ENCODE measurements at regions not wholly inside any gene's neighbourhood (a gene's known extent, or its start where the extent isn't known, plus 50 kb on each side); places are given as distances from the start of the nearest gene placed in this dataset.

DNA sequence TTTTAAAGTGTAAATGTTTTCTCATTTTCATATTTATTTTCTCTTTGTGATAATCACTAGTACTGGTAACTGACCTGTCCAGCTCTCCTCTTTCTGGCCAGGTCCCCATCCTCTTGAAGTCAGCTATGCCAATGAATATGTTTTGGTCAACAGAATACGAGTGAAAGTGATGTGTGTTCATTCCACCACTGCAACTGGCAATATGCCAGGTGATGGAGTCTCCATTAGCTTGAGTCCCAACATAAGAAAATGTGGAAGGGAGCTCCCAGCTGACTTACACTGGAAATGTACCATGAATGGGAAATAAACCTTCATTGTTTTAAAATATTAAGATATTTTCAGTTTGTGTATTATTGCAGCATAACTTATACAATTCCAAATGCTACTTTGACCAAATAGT, 75.8 kb downstream of the CCDC34 start:
- no peak for FAIRE-seq

DNA sequence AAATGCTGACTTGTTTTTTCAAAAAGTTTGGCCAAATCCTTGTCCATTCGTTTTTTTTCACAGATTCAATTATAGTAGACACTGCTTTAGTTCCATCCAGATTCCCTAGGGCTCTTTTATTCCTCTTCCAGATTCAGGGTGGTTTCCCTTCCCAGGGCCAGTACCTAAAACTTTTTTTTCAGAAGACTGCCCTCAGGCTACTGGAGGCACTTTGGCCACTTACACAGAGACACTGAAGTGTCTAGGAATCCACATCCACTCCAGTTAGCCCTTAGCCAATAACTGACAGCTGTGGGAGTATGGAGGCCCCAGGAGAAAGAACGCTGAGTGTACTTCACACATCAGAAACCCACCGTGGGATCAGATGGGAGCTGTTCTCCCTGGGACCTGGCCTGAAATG, 77.3 kb downstream of the CCDC34 start:
- no peak for FAIRE-seq

DNA sequence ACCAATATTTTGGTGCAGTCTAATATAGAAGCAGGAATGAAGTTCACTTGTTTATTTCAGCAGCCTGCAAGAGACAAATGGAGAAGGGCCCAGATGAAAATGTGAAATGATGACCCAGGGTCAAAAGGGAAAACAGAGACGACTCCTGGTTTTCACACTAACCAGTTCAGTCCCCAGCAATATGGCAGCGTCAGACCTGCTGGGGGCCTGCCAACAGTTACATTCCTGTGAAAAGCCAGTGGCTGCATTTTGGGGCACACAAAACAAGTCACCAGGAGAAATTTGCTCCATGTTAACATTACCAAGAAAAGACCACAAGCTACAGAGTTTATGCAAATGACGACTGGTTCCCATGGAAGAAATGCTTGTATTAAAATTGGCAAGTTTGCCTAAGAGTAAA, 80.2 kb downstream of the CCDC34 start:
- FAIRE-seq: no peak

DNA sequence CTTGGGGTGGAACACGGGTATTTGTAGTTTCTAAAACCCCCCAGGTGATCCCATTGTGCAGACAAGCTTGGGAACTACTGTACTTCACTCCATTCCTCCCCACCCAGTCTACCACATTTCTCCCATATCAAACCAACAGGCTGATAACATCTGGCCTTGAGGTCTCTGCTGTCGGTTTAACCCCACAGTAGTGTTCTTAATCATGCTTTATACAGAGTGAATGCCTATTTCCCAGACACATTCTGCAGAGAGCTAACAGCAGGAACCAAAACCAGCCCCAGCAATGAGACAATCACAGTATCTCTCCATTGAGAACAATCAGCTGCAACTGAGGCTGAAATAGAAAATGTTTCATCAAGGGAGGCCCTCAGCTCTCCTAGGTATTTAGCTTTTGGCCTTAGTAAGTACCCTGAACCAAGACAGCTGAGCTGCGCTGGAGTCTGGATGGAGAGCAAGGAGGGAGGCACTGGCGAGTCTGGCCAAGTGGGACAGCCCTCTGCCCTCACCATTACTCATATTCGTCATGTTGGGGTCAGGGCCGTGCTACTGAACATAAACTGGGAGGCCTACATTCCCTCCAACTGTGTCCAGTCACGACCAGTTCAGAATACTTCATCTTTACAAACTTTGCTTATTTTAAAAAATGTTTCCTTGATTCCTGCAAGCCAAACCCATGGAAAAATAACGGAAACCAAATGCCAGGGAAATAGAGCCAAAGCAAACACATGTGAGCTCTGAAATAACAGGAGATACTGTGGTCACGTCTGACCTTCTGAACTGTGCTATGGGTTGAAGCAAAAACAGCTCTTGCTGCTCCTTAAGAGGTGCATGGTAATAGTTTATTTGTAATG, 81.0 kb downstream of the CCDC34 start:
- FAIRE-seq: no peak

DNA sequence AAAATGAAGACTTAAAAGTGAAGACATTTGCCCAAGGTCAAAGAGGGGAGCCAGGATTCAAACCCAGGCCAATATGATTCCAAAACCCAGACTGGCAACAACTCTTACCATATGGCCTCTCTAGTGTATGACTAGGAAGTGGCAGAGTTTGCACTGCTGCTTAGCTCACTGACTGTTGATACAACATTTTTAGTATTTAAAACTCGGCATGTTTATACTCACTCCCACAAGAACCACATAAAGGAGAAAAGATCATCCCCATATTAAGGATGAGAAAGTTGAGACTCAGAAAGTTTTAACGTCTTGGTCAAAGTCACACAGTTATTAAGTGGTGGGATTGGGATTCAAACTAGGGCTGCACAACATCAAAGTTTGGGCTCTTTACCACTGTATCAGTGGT, 81.7 kb downstream of the CCDC34 start:
- no peak for FAIRE-seq

DNA sequence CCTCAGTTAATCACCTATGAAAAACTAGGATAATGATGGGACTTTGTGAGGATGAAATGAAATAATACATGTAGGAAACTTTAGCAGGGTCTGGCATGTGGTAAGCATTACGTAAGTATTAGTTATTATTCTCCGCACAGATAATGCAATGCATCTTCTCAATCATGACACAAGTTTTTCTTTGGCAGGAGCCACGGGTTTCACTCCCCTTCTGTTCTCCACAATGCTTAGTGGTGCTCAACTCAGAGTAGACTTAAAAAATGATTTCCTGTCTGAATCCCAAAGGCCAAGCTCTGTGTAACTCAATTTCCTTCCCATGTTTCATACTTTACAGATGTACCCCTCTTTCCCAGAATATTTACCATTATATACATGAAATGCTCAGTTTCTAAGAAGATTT, 82.9 kb downstream of the CCDC34 start:
- FAIRE-seq: no peak

DNA sequence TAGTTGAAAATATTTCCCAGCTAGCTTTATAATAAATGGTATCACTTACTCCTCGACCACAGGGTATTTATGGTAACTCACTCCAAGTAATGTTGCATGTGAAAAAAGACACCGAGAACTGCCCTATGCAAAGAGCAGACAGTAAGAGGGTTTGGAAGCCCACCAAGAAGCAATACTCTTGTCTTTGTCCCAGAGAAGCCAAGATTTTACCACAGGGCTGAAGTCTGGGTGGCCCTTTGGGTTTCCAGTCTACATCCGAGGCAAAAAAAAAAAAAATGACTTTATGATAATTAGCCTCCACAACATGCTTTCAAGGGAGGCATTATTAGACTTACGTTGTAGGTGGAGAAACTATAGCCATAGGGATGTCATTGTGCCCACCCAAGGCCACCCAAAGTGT, 83.6 kb downstream of the CCDC34 start:
- FAIRE-seq: no peak

DNA sequence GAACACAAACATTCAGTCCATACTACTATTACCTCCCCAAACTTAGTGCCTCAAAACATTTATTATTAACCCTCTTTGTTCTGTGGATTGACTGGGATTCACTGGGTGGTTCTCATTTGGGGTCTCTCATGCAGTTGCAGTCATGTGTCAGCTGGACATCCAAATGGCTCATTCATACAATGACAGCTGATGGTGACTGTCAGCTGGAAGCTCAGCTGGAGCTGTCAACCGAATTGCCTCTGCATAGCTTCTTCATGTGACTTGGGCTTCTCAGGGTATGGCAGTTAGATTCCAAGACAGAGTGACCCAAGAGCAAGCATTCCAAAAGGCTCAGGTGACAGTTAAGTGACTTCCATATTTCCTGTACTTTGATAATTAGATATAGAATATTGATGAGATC, 85.2 kb downstream of the CCDC34 start:
- FAIRE-seq: no peak

DNA sequence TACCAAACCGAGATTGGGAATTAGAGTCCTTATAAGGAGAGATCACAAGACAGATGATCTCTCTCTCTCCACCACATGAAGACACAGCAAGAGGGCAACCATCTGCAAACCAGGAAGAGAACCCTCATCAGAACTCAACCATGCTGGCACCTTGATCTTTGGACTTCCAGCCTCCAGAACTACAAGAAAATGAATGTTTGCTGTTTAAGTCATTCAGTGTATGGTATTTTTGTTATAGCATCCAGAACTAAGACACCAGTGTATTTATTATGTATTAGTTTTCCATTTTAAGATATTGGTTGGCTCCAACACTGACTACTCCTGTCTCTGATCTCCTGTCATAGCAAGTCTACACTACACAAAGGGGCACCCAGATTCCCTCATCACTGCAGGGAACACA, 86.9 kb downstream of the CCDC34 start:
- FAIRE-seq: no peak

DNA sequence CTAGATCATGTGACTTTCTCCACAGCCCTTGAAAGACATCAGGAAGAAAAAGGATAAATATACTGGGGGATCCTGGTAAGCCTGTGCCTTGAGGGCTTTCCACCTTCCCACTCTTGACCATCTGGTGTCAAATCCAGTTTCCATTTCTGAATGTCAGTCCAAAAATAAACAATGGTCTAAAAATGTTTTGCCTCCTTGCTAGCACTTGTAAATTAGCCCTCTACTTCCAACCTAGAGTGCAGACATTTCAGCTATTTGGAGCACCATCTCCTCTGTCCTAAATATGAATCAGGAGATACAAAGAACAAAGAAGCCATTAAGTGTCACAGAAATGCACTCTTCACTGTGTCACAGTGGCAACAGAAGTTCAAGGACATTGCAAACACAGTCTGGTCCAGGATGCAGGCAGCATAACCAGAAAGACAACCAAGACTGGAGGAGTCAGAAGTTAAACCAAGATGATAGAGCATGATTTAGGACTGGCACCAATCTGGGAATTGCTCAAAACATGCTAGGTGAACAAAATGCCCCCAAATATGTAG, 88.1 kb downstream of the CCDC34 start:
- FAIRE-seq: no peak

DNA sequence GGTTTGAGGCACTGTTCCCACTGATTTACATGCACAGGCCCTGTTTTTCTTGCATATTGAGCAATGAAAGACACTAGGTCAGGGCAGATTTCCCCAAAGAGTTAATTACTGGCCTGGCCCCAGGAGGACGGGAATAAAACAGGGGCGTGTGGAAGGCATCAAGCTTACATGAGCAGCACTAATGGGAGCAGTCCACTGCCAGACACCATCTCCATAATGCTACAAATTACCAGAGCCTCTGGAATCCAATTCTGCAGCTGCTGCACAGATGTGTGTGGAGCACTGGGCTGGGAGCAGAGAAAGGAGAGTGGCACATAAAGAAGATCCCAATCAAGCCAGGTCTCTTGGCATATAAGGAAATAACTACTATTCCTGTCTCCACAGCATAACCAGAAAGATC, 96.9 kb downstream of the CCDC34 start:
- FAIRE-seq: no peak

DNA sequence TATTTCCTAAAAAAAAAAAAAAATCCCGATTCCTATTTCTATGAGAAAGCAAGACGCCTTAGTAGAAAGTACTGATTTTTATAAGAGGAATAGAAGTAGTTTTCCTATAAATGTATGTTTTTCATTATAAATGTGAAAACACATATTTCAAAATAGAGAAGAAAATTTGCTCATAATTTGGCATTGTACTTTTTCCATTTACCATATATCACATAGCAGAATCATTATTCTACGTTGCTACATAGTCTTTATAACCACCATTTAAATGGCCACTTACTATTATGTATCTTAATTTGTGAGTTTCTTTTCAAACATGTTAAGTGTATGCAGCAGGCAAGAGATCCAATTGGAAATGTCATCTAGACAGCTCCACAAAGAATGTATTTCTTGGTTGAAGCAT, 99.0 kb downstream of the CCDC34 start:
- FAIRE-seq: no peak

DNA sequence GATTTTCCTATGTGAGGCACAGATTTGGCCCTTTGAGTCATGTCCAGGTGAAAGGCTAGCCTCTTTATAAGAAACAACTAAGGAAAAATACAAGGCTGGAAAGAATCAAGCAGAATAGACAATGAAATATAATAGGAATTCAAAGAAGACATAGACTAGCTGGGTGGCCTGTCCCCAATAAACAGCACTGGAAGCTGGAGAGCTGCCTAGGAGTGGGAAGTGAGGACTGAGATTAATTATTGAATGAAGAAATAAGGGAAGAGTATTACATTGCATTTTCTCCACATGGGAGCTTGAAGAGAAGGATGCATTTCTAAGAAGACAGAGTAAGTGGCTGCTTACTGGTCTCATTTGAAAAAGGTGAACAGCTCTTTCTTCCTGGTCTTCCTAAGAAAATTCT, 100.0 kb downstream of the CCDC34 start:
- FAIRE-seq: no peak

DNA sequence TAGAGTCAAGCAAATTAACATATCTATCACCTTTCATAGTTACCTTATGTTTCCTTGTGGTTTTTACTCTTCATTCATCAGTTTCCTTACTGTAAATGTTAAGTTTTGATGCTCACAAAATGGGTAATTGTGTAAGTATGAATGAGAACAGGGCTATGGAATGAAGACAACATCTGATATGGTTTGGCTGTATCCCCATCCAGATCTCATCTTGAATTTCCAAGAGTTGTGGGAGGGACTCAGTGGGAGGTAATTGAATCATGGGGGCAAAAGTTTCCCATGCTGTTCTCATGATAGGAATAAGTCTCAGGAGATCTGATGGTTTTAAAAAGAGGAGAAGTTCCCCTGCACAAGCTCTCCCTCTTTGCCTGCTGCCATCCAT, 107.6 kb downstream of the CCDC34 start:
- no peak for FAIRE-seq

DNA sequence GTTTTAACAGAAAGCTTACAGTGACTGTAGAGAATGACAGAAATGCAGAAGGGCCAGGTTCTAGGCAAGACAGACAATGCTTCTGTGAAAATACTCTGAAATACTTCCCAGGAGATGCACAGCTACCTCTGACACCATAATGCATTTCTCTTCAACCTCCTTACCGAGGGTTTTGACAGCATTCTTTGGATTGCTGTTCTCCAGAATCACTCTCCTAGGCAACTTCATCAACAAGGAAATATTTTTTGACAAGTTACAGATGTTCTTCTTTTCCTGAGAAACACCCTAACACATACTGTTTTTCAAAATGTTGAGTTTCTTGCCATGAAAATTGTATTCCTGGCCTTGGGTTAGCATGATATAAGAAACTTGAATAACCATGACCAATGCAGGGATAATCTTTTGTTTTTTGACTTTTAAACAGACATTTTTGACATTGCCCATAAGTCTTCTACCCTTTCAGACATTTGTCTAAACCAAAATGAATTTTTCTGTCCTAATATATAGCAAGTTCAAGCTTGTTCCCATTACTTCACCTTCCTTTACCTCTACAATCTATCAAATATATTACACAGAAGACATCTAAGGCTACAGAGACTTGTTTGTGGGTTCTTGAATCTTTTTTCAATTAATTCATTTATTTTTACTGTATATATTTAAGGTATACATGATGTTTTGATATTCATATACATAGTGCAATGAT, 108.1 kb downstream of the CCDC34 start:
- no peak for FAIRE-seq

DNA sequence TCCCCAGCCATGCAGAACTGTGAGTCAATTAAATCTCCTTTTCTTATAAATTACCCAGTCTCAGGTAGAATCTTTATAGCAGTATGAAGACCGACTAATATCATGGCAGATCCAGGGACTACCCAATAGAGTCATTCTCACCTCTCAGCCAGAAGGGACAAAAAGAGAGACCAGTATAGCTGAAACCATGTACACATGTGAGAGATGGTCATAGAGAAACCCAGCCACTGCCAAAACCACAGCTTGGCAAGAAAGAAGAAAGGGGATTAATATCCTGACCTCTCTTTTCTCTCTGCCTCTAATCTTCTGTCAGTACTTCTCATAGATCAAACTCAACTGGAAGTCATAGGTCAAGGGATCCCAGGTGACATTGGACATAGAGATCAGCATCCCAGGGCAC, 109.8 kb downstream of the CCDC34 start:
- no peak for FAIRE-seq

DNA sequence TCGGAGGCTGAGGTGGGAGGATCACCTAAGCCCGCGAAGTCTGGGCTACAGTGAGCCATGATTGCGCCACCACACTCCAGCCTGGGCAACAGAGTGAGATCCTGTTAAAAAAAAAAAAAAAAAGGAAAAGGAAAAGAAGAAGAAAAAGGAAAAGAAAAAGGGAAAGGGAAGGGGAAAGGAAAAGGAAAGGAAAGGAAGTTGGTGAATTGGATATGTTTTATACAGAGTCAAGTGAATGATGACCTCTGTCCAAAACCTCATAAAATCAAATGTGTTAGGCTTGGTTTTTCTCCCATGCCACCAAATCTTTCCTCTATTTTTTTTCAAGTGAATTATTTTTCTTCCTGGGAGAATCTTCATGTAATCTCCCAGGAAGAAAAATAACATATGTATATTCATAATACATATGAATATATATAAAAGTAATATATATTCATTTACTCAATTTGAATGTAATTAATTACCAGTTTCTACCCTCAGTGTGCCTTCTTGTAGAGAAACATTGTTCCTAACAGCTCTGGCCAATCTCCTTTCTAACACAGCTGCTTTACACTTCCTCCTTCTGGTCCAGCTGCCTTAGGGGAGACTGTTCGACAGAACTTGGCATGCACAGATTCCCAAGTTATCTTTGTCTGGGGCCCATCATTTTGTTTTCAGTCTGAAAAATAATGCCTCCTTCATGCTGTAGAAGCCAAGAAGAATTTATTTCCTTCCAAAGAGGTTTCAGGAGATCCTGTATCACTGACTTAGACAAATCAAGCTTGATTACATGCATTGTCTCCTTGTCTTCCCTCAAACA, 111.9 kb downstream of the CCDC34 start:
- FAIRE-seq: no peak

DNA sequence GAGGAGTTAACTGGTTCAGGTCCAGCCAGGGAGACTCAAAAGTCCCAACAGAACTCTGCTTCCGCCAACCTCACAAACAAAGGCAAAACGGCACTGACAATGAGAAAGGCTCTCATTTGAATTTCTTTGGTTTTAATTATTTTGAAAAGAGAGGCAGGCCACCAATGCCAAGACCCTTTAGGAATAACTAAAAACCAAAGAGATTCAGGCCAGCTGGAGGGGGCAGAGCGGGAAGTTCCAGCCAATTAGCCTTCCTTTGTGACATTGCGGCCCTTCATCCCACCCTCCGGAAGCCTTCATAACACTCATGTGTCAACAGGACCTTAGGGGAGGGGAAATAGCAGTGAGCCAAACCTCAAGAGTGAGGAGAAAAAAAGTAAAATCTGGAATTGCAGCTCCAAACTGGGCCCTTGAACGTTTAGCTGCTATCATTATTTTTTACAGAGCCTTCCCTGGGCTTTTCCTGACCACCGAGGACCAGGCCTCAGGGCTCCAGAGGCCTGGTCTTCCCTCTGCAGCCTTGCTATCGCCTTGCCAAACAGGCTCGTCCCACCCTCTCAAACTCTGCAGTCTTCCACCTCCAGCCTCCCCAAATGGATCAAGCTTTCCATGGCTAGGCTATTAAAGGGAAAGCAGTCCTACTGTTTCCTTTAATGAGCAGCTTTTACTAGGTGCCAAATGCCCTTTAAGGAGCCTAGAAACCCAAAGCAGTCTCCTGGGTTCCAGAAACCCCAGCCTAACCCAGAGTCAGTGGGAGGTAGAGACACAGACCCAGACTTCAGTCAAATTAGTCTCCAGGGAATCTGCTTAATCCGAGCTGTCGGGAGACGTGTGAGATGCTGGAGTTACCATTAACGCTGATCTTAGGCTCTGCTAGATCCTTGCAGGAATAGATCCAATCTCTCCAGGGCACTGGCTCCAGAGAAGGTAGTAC, 114.2 kb downstream of the CCDC34 start:
- FAIRE-seq: no peak

DNA sequence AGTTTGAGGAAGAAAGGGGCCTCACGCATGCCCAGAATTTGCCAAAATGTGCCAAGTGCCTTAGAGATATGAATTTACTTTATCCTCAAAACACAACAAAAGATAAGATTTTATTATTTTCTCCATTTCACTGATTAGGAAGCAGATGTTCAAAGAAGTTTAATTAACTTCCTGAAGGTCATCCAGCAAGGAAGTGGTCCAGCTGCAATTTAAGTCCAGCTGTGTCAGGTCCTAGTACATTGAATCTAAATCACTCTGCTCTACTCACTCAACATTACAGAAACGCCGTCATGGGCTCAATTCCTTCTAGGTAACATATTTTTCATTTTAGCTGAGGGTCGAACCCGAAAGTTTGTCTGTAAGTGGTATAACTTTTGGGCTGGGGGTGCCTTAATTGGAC, 115.4 kb downstream of the CCDC34 start:
- no peak for FAIRE-seq

DNA sequence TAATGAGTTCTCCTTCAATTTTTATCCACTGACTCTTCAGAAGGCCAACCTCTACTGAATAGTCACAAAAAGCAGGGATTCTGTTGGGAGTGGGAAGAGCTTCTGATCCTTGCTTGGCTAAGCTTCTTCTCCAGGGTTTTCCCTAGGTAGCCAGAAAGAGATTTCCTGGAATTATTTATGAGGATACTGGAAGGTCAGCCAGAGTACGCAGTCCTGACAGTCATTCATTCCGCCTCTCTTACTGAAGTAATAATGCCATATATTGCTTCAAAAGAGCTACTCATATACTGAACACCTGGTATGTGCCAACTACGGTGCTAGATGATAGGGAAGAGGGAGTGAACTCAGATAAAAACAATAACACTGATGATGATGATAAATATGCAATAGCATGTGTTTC, 116.1 kb downstream of the CCDC34 start:
- no peak for FAIRE-seq

DNA sequence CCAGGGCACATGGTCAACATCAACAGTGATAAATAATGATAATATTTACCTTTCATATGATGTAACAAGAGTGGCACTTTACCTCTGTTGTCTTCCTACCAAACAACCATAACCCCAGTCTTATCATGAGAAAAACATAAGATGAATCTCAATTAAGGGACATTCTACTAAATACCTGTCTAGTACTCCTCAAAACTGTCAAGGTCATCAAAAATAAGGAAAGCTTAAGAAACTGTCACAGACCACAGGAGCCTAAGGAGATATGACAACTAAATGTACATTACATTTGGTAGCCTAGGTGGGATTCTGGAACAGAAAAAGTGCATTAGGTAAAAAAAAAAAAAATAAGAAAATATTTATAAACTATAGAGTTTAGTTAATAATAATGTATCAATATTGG, 118.1 kb downstream of the CCDC34 start:
- no peak for FAIRE-seq

DNA sequence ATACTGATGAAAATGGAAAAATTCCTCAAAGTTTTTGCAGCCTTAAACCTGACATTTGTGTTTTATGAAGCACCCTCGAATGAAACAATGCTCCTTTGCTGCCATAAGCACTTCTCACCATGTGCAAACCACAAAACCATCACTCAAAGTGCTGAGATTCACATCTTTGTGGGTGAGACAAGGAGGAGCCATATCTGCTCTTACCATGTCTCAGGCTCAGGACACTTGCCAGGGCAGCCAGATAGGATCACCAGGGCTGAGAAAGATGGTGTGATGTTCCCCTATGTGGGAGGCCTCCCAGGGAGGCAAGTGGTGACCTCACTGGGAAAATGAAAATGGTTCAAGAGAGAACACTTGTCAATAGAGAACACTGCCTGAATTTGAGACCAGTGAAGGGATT, 120.4 kb downstream of the CCDC34 start:
- FAIRE-seq: no peak
